ENCODE measurements at regions not wholly inside any gene's neighbourhood (a gene's known extent, or its start where the extent isn't known, plus 50 kb on each side); places are given as distances from the start of the nearest gene placed in this dataset.
"Not testable (repeated sequence)": the region's sequence is repeated elsewhere in the genome, so short reads cannot be mapped to it uniquely, and the experiment has no call there.

DNA sequence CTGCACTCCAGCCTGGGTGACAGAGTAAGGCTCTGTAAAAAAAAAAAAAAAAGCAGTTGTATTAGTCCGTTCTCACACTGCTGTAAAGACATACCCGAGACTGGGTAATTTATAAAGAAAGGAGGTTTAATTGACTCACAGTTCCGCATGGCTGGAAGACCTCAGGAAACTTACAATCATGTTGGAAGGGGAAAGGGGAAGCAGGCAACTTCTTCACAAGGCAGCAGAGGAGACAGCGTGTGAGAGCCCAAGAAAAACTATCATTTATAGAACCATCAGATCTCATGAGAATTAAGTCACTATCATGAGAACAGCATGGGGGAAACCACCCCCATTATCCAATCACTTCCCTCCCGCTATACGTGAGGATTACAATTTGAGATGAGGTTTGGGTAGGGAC, 151.7 kb upstream of the NR5A2 start:
- no peaks in the 10 kb centered on the region for H3K9me3 Mint-ChIP-seq
- H3K27ac Mint-ChIP-seq (ENCODE audit: low read depth), result no peak overlapping the region
- ATAC-seq (replicated peaks; ENCODE audit: extremely low read depth, poor library complexity, severe bottlenecking) (no peak), DNase-seq (ENCODE audit: low spot score in 2 of 2) (no peak)
- H3K4me3 Mint-ChIP-seq, result no peak overlapping the region
- no peaks in the 10 kb centered on the region for H3K36me3 Mint-ChIP-seq (ENCODE audit: insufficient read depth)
- H3K4me1 Mint-ChIP-seq, result no peaks in the 10 kb centered on the region
- peaks cover 13% of the 10 kb centered on the region for H3K27me3 Mint-ChIP-seq

DNA sequence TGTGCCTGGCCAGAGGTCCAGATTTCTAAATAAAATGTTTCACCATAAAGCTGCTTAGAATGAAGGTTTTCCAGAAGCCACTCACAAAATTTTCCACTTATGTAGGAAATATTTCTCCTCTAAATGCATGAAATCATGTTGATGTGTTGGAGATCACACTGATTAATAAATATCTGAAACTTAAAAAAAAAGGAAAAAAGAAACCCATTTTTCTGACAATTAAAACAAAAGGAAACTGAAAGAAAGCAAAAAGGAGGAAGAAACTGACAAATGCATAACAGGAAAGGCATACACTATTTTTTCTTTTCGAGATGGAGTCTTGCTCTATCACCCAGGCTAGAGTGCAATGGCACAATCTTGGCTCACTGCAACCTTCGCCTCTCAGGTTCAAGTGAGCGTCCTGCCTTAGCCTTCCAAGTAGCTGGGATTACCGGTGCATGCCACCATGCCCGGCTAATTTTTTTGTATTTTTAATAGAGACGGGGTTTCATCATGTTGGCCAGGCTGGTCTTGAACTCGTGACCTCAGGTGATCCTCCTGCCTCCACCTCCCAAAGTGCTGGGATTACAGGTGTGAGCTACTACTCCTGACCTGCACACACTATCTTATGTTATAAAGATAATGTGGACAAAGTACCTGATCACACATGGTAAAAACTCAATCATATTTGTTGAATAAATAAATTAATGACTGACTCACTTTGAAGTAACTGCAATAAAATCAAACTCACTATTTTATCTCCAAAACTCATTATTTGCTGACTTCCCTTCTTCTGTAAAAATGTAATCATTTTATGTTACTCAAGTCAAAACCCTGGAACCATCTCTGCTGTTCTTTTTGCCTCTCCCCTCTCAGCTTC, 149.8 kb upstream of the NR5A2 start:
- no peak overlapping the region for H3K27ac Mint-ChIP-seq (ENCODE audit: low read depth)
- no peak overlapping the region for H3K4me3 Mint-ChIP-seq
- no peaks in the 10 kb centered on the region for H3K4me1 Mint-ChIP-seq
- no peaks in the 10 kb centered on the region for H3K9me3 Mint-ChIP-seq
- DNase-seq (ENCODE audit: low spot score in 2 of 2) (no peak), ATAC-seq (replicated peaks; ENCODE audit: extremely low read depth, poor library complexity, severe bottlenecking) (no peak)
- no peaks in the 10 kb centered on the region for H3K36me3 Mint-ChIP-seq (ENCODE audit: insufficient read depth)
- H3K27me3 Mint-ChIP-seq, result no peaks in the 10 kb centered on the region

DNA sequence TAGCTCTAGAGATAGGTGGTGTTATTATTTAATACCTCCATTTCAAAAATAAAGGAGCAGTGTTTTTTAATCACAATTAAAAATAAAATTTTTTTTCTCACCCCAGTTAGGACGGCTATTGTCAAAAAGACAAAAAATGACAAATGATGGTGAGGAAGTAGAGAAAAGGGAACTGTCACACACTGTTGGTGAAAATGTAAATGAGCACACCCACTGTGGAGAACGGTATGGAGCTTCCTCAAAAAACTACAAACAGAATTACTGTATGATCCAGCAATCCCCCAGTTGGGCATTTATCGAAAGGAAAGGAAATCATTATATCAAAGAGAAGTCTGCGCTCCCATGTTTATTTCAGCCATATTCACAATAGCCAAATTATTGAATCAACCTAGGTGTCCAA, 148.7 kb upstream of the NR5A2 start:
- ATAC-seq (replicated peaks; ENCODE audit: extremely low read depth, poor library complexity, severe bottlenecking) (no peak), DNase-seq (ENCODE audit: low spot score in 2 of 2) (no peak)
- peaks cover 3% of the 10 kb centered on the region for H3K9me3 Mint-ChIP-seq
- H3K27me3 Mint-ChIP-seq, result peaks cover 6% of the 10 kb centered on the region
- H3K36me3 Mint-ChIP-seq (ENCODE audit: insufficient read depth), result no peaks in the 10 kb centered on the region
- H3K4me1 Mint-ChIP-seq, result no peaks in the 10 kb centered on the region
- no peak overlapping the region for H3K27ac Mint-ChIP-seq (ENCODE audit: low read depth)
- no peak overlapping the region for H3K4me3 Mint-ChIP-seq

DNA sequence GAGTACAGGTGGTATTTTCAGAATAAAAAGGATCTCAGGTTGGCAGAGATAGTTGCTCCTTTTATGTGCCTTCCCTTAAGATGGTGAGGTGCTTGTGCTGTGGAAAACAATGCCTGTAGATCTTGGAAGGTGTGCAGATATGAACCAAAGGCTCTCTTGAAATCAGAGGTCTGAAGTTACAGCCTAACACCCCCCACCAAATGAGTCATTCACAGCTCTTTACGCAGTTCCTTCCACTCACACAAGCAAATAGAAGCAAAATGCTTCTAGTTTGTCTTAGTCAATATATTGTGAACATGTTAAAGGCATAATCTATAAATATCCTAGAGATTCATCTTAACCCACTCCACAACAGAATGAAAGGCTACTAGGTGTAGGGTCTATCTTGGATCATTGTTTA, 128.9 kb upstream of the NR5A2 start:
- ATAC-seq (replicated peaks; ENCODE audit: extremely low read depth, poor library complexity, severe bottlenecking) (no peak), DNase-seq (ENCODE audit: low spot score in 2 of 2) (no peak)
- peaks cover 2% of the 10 kb centered on the region for H3K36me3 Mint-ChIP-seq (ENCODE audit: insufficient read depth)
- H3K4me3 Mint-ChIP-seq, result no peak overlapping the region
- H3K27me3 Mint-ChIP-seq, result peaks cover 26% of the 10 kb centered on the region
- H3K27ac Mint-ChIP-seq (ENCODE audit: low read depth), result no peak overlapping the region
- H3K4me1 Mint-ChIP-seq, result no peaks in the 10 kb centered on the region
- H3K9me3 Mint-ChIP-seq, result no peaks in the 10 kb centered on the region

DNA sequence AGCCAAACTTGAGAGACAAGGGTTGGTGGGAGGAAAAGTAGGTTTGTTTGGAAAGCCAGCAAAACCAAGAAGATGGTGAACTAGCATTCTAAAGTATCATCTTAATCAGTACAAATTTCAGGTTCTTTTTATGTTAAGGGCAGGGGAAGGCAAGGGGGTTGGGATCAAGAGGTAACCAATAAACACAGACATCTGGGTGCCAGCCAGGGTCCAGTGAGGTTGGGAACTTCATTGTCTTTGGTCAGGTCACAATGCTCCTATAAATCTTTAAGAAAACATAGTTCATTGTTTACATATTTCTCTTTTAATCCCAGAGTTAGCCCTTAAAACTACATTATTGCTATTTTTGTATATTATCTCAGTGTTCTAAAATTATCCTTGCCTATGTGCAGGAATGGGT, 126.2 kb upstream of the NR5A2 start:
- DNase-seq (ENCODE audit: low spot score in 2 of 2) (no peak), ATAC-seq (replicated peaks; ENCODE audit: extremely low read depth, poor library complexity, severe bottlenecking) (no peak)
- Mint-ChIP-seq H3K27ac (ENCODE audit: low read depth) (no peak overlapping the region), H3K27me3 (peaks cover 29% of the 10 kb centered on the region), H3K4me1 (no peaks in the 10 kb centered on the region), H3K9me3 (no peaks in the 10 kb centered on the region), H3K4me3 (no peak overlapping the region), H3K36me3 (ENCODE audit: insufficient read depth) (peaks cover 2% of the 10 kb centered on the region)

DNA sequence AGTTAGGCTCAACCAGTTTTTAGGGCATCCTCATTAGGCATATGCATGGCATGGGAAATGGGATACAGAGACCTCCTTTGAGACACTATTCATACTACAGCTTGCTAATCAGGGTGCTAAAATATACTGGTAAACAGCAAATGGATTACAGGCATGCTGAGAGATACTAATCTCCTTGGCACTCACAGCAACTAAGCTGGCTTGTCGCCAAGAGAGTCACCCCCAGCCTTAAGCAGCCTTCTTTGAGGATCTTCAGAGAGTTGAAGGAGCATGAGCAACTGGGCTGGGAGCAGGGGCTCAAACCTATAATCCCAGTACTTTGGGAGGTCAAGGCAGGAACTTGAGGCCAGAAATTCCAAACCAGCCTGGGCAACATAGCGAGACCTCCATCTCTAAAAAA, 120.1 kb upstream of the NR5A2 start:
- Mint-ChIP-seq H3K27me3 (peaks cover 21% of the 10 kb centered on the region), H3K36me3 (ENCODE audit: insufficient read depth) (no peaks in the 10 kb centered on the region), H3K9me3 (no peaks in the 10 kb centered on the region)

DNA sequence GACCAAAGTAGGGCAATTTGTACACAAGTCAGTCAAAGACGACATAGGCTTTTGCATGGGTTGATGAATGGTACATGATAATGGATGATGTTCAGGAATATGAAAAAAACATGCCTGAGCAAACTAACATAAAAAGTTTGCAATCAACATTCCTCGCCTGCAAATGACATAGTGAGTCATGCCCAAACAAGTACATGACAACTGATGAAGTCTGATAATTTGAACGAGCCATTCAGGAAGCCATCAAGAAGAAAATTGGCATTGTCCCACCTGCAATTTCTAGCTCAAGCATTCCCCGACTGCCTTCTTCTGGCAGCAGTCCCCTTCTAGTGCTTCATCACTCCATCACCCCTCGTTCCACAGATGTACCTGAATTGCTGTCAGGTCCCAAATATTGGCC, 118.4 kb upstream of the NR5A2 start:
- H3K27me3 Mint-ChIP-seq, result peaks cover 21% of the 10 kb centered on the region
- ATAC-seq (replicated peaks; ENCODE audit: extremely low read depth, poor library complexity, severe bottlenecking), result no peak
- H3K4me3 Mint-ChIP-seq, result no peak overlapping the region
- DNase-seq (ENCODE audit: low spot score in 2 of 2), result no peak
- H3K27ac Mint-ChIP-seq (ENCODE audit: low read depth), result no peak overlapping the region
- H3K9me3 Mint-ChIP-seq, result no peaks in the 10 kb centered on the region
- H3K4me1 Mint-ChIP-seq, result no peaks in the 10 kb centered on the region
- H3K36me3 Mint-ChIP-seq (ENCODE audit: insufficient read depth), result no peaks in the 10 kb centered on the region

More for the DNA sequence above, 120.1 kb upstream of the NR5A2 start:
- no peak overlapping the region for H3K4me3 Mint-ChIP-seq
- H3K27ac Mint-ChIP-seq (ENCODE audit: low read depth), result no peak overlapping the region
- H3K4me1 Mint-ChIP-seq, result no peaks in the 10 kb centered on the region
- DNase-seq (ENCODE audit: low spot score in 2 of 2) (no peak), ATAC-seq (replicated peaks; ENCODE audit: extremely low read depth, poor library complexity, severe bottlenecking) (no peak)

DNA sequence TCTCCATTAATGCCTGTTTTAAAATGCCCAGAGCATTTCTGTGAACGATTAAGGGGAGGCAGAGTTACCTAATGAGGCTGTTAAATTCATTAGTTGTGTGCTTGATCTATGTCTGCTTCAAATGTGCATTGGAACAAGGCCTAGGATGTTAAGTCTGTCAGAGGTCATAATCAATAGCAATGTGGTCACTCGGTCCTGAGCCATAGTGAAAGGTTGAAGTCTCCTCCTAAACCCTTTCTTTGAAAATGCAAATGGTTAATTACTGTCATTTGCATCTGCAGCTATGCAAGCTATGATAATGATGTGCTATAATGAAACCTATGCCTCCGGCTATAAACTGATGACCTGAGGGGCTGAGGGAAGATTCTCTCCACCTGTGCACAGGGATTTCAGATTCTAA, 114.2 kb upstream of the NR5A2 start:
- Mint-ChIP-seq H3K36me3 (ENCODE audit: insufficient read depth) (no peaks in the 10 kb centered on the region), H3K27ac (ENCODE audit: low read depth) (no peak overlapping the region), H3K9me3 (no peaks in the 10 kb centered on the region), H3K4me3 (no peak overlapping the region), H3K27me3 (peaks cover 31% of the 10 kb centered on the region), H3K4me1 (no peaks in the 10 kb centered on the region)
- ATAC-seq (replicated peaks; ENCODE audit: extremely low read depth, poor library complexity, severe bottlenecking), result no peak
- DNase-seq (ENCODE audit: low spot score in 2 of 2), result no peak

DNA sequence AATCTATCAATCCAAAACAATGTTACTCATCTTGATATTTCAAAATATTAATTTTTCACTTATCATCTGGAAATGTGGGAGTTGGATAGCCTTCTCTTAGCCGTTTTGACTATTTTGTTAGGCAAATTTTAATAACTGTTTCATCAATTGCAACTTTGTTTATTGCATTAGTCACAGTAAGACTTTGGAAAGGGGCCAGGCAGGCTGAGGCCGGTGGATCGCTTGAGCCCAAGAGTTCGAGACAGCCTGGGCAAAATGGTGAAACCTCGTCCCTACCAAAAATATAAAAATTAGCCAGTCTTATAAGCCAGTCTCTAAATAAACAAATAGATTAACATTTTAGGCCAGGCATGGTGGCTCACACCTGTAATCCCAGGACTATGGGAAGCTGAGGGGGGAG, 113.0 kb upstream of the NR5A2 start:
- DNase-seq (ENCODE audit: low spot score in 2 of 2) (no peak), ATAC-seq (replicated peaks; ENCODE audit: extremely low read depth, poor library complexity, severe bottlenecking) (no peak)
- Mint-ChIP-seq H3K4me1 (no peaks in the 10 kb centered on the region), H3K9me3 (no peaks in the 10 kb centered on the region), H3K27me3 (peaks cover 43% of the 10 kb centered on the region), H3K36me3 (ENCODE audit: insufficient read depth) (no peaks in the 10 kb centered on the region), H3K4me3 (no peak overlapping the region), H3K27ac (ENCODE audit: low read depth) (no peak overlapping the region)

DNA sequence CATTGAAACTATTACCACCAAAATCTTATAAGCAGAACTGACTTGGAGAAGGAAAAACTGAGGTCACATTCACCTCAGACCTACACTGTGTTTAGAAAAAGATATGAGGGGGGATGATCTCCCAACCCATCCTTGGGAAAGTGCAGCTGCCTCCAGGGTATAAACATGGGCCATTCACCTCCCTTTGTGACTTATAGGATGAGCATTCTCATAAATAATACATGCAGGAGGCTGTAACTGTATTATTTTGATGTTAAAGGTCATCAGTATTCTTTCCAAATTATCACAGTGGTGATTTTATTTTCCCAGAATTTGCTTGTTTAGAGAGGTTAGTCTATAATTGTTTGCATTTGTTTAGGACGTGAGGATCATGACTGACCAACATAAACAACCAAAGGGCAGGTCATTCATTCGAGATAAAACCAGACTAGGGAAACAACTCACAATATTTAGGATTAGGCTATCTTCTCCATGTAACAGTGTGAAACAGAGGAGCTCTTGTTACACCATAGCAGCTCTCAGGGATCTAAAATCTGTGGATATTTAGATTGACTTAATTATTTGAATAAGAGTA, 109.2 kb upstream of the NR5A2 start:
- no peaks in the 10 kb centered on the region for H3K36me3 Mint-ChIP-seq (ENCODE audit: insufficient read depth)
- peaks cover 81% of the 10 kb centered on the region for H3K27me3 Mint-ChIP-seq
- no peak overlapping the region for H3K27ac Mint-ChIP-seq (ENCODE audit: low read depth)

DNA sequence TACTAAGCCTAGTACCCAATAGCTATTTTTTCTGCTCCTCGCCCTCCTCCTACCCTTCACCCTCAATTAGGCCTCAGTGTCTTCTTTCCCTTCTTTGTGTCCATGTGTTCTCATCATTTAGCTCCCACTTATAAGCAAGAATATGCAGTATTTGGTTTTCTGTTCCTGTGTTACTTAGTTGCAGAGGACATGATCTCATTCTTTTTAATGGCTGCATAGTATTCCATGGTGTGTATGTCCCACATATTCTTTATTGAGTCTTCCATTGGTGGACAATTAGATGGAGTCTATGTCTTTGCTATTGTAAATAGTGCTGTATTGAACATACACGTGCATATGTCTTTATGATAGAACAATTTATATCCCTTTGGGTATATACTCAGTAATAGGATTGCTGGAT, 106.9 kb upstream of the NR5A2 start:
- Mint-ChIP-seq H3K27me3 (peaks cover 66% of the 10 kb centered on the region), H3K27ac (ENCODE audit: low read depth) (no peak overlapping the region), H3K36me3 (ENCODE audit: insufficient read depth) (no peaks in the 10 kb centered on the region), H3K4me3 (no peak overlapping the region), H3K9me3 (no peaks in the 10 kb centered on the region), H3K4me1 (no peaks in the 10 kb centered on the region)
- ATAC-seq (replicated peaks; ENCODE audit: extremely low read depth, poor library complexity, severe bottlenecking), result no peak
- DNase-seq (ENCODE audit: low spot score in 2 of 2), result no peak

More for the DNA sequence above, 109.2 kb upstream of the NR5A2 start:
- no peaks in the 10 kb centered on the region for H3K4me1 Mint-ChIP-seq
- ATAC-seq (replicated peaks; ENCODE audit: extremely low read depth, poor library complexity, severe bottlenecking), result no peak
- H3K9me3 Mint-ChIP-seq, result no peaks in the 10 kb centered on the region
- H3K4me3 Mint-ChIP-seq, result no peak overlapping the region
- no peak for DNase-seq (ENCODE audit: low spot score in 2 of 2)

DNA sequence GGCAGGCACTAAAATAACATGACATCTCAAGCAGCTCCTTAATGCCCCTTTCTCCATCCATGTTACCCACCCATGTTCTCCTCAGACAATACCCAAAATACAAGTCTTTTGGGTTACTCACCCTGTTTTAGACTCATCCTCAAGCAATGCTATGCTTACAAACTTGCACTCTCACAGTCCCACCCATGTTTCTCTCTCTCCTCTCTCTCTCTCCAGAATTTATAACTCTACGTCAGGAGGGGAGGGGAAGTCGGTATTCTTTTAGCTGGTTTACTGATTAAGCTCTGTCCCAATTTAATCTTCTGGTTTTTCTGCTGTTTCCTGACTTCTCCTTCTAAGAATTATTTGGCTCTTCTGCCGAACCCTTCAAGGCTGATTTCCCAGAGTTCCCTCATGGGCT, 98.0 kb upstream of the NR5A2 start:
- Mint-ChIP-seq H3K27me3 (no peaks in the 10 kb centered on the region), H3K9me3 (no peaks in the 10 kb centered on the region), H3K27ac (ENCODE audit: low read depth) (no peak overlapping the region), H3K4me1 (peaks cover 8% of the 10 kb centered on the region), H3K4me3 (no peak overlapping the region), H3K36me3 (ENCODE audit: insufficient read depth) (peaks cover 2% of the 10 kb centered on the region)
- ATAC-seq (replicated peaks; ENCODE audit: extremely low read depth, poor library complexity, severe bottlenecking), result no peak
- no peak for DNase-seq (ENCODE audit: low spot score in 2 of 2)

DNA sequence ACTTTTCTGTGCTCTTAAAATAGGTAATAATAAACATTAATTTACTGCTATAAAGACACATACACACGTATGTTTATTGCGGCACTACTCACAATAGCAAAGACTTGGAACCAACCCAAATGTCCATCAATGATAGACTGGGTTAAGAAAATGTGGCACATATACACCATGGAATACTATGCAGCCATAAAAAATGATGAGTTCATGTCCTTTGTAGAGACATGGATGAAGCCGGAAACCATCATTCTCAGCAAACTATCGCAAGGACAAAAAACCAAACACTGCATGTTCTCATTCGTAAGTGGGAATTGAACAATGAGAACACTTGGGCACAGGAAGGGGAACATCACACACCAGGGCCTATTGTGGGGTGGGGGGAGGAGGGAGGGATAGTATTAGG, 97.4 kb upstream of the NR5A2 start:
- H3K36me3 Mint-ChIP-seq (ENCODE audit: insufficient read depth); H3K27me3 Mint-ChIP-seq; H3K4me1 Mint-ChIP-seq; H3K9me3 Mint-ChIP-seq; ATAC-seq (replicated peaks; ENCODE audit: extremely low read depth, poor library complexity, severe bottlenecking); H3K4me3 Mint-ChIP-seq; DNase-seq (ENCODE audit: low spot score in 2 of 2); H3K27ac Mint-ChIP-seq (ENCODE audit: low read depth): not testable (repeated sequence)
